GM19025 (cell line): ENCODE measurements at regions not wholly inside any gene's neighbourhood (a gene's known extent, or its start where the extent isn't known, plus 50 kb on each side); places are given as distances from the start of the nearest gene placed in this dataset.
"Not testable (repeated sequence)": the region's sequence is repeated elsewhere in the genome, so short reads cannot be mapped to it uniquely, and the experiment has no call there.

Experiments
- ATAC-seq: cut with Tn5 transposase; IDR thresholded peaks from one replicate; pipeline ENCODE4 v1.9.1; 2021; ENCODE audit warnings: mild to moderate bottlenecking, low read depth, moderate library complexity; ENCODE audit not compliant: unreplicated experiment

- no peak for ATAC-seq
These were observed 55.9 kb upstream of the ALB start for GRCh38 chr4:73348185-73348584.

DNA sequence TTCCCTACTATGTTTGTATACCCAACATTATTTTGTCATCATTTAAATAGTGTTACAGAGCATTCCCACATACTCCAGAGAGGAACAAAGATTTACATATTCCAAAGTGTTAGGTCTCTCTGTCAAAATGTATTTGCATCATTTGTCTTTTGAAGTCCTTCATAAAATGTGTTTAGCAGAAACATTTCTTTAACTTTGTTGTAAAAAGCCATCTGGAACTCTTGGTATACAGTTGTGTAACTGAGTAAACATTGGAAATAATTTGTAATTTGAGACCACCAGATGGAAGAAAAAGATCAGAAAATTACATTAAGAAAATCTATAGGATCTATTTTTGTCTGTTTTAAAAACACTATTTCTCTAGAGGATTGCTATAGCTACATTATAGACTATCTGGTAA, 56.6 kb upstream of the ALB start:
- no peak for ATAC-seq

DNA sequence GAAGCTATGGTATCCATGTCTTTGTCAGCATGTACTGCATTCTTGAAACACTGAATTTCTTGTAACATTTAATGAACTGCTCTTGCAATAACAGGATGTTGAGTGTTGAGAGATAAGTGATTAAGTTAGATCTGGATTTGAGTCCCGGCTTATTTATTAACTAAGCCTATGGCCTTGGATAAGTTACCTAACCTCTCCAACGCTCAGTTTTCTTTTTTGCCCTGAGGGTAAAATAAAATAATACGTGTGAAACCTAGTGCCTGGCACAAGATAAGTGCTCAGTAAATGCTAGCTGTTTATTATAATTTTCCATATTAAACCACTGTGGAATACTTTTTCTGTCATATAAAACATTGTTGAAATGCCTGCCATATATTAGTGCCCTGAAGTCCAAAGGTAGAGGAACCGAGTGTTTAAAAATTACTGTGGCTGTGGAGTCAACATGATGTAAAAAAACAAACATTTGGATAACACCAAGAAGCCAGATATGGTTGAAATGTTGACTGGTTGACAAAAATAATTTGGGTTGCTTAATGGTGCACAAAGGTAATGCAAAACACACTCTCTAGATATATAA, 58.6 kb upstream of the ALB start:
- ATAC-seq = no peak

- ATAC-seq = no peak
These were observed 60.0 kb upstream of the ALB start for GRCh38 chr4:73344106-73344505.

GRCh38 chr4:73343432-73343831, 60.7 kb upstream of the ALB start:
- no peak for ATAC-seq

DNA sequence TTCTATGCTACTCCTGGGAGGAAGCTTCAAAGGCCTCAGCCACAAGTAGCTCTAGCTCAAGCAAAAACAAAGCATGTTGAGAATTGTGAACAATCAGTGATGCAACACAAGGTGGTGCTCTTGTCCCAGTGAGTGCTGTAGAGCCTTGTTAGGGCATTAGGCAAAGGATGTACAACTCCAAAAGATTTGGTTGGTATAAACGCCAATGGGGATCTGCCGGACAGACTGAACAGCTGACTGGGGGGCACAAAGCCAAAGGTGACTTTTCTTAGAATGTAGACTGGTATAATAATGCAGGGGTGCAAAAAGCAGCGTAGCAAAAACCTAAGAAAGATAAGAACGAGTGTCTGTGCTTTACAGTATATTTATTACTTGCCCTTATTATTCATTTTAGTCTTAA, 62.6 kb upstream of the ALB start:
- peak; percentile 57 for ATAC-seq

- no peak for ATAC-seq
These were observed 63.2 kb upstream of the ALB start for GRCh38 chr4:73340917-73341316.

DNA sequence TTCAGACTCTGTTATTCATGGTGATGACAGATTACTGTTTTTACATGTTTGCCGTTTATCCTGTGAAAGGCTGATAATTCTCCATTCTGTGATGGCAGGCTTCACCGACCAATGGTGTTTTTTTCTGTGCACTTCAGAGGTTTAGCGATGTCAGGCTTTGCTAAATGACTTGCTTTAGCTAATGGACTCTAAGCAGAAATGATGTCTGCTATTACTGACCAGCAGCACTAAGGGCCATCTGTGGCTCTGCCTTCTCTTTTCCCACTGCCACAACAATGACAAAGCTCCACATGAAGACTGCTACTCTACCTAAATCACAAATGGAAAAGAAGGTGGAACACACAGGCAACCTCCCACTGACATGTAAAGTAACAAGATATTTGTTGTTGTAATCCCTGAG, 68.4 kb upstream of the ALB start:
- ATAC-seq = no peak

DNA sequence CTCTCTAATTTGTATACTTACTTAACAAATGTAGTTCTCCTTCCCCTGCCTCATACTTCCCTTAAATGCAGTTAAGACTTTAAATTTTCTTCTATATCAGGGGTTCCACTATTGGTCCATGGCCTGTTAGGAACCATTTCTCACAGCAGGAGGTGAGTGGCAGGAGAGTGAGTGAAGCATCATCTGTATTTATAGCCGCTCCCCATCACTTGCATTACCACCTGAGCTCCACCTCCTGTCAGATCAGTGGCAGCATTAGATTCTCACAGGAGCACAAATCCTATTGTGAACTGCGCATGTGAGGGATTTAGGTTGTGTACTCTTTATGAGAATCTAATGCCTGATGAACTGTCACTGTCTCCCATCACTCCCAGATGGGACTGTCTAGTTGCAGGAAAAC, 72.1 kb upstream of the ALB start:
- not testable (repeated sequence) for ATAC-seq

DNA sequence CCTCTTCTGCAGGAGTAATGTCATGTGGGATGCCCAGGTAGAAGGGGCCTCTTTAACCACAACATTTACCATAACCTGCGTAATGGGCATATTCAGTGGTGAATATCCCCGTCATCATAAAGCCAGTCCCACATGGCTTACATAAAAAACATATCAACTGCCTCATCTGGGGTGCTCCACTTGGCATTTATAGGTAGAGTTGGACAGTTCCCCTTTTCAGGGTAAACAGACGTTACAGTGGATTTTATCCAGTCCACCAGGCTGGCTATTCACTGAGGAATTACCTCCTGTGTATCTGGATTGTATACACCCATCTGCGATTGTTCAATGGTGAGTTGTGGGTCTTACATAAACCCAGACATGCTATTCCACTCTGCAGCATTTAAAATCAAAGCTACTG, 70.7 kb upstream of the ANKRD17 start:
- ATAC-seq = no peak

GRCh38 chr4:73325776-73326175, 67.2 kb upstream of the ANKRD17 start:
- not testable (repeated sequence) for ATAC-seq

DNA sequence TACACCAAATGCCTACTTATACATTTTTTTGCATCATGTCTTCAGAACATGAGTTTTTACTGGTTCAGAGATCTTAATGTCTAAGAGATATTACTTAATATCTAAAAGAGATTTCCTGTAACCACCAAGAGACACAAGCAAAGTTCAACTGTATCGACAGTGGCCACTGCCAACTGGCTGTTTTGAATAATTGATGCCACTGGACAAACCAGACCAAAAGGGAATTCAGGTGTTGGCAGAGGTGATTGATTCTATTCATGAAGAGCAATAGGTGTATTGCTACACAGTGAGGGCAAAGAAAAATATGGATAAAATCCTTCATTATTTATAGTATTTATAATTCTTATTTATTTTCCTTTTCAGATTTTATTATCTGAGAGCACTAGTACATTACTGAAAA, 58.5 kb upstream of the ANKRD17 start:
- no peak for ATAC-seq

DNA sequence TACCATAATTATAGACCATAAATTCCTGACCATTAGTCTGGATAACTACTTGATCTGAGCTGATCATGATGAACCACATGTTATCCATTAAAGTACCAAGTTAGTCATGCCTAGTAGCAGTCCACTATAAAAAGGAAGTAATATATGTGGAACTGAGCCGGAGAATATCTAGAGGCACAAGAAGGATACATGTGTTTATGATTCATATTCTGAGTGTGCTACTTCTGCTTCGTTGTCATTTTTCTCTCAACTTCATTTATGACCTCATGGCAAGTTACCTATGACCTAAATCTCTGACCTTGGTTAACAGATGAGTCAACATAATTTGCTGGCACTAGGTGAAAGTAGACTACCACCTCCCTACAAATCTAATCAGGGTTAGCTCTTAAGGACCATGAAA, 56.5 kb upstream of the ANKRD17 start:
- ATAC-seq = no peak

- ATAC-seq = no peak
These were observed 54.4 kb upstream of the ANKRD17 start for GRCh38 chr4:73312967-73313366.

DNA sequence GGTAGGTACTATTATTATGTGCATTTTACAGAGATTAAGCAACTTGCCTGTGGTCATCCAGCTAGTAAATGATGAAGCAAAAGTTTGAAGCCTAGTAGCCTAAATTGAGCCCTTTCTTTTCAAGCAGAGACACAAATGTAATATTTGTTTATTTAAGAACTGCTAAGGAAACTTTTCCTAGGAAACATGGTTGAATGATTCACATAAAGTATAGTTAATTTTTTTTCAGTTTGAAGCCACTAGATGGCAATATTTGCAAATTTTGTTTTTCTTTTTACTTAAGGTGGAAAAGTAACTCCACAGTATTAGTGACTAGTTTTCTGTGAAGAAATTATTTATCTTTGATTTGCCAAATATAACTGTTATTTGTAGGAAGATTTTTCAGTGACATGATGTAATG, 52.8 kb upstream of the ANKRD17 start:
- ATAC-seq = no peak

DNA sequence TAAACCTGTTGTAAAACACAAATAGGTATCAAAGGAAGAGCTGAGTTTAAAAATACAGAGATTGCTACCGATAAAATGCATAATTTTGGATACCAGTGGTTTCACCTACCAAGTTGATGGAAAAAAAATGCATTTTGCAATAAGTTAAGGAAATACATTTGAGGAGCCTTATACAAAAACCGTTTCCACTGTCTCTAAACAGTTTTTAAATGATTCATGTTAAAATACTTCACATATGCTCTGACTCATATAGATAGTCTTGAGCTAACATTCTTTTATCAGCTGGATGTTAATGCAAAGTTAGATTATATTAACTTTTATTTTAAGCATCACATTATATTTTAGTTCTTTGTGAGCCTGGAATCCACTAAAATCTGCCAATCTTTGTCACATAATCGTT, 50.6 kb upstream of the ANKRD17 start:
- ATAC-seq = no peak
